Gastroesophageal sphincter (tissue), 4 donors: ENCODE measurements at regions not wholly inside any gene's neighbourhood (a gene's known extent, or its start where the extent isn't known, plus 50 kb on each side); places are given as distances from the start of the nearest gene placed in this dataset.

Experiments used
- ATAC-seq: fragments of 150-250 bp; one replicate; pipeline ENCODE4 v1.9.1; 2016; ENCODE audit warnings: mild to moderate bottlenecking, moderate library complexity
- H3K27ac ChIP-seq, 4 donors: fragments of 200-600 bp; sonication (generic) in 3 of 4; 1 replicate in 3 of 4; 2 replicates in 1 of 4; pipeline ENCODE4 v1.5.1; 2016 to 2019
- H3K27me3 ChIP-seq: fragments of 200-600 bp; sonication (generic); one replicate; pipeline ENCODE4 v1.5.1; 2019
- H3K36me3 ChIP-seq, 2 donors: fragments of 200-600 bp; sonication (generic); one replicate each; pipeline ENCODE4 v1.5.1; 2019; ENCODE audit warnings: control low read depth in 1 of 2
- H3K4me1 ChIP-seq, 3 donors: fragments of 200-600 bp; sonication (generic); 1 replicate in 2 of 3; 2 replicates in 1 of 3; pipeline ENCODE4 v1.5.1; 2016 to 2019; ENCODE audit warnings: control low read depth in 2 of 3
- H3K4me3 ChIP-seq, 2 donors: fragments of 200-600 bp; sonication (generic); one replicate each; pipeline ENCODE4 v1.5.1; 2019; ENCODE audit warnings: mild to moderate bottlenecking in 1 of 2, moderate library complexity in 1 of 2
- H3K9me3 ChIP-seq, 3 donors: fragments of 200-600 bp; sonication (generic); one replicate each; pipeline ENCODE4 v1.5.1; 2017 to 2019; ENCODE audit warnings: control low read depth in 2 of 3
- CTCF ChIP-seq, 4 experiments: fragments of 200-600 bp in 2 of 4; fragments of 450-650 bp in 2 of 4; sonication (generic) in 1 of 4; IDR thresholded peaks; one replicate each; pipeline ENCODE4 v1.5.1; 2017 to 2019; ENCODE audit warnings: antibody characterized with exemption in 4 of 4, mild to moderate bottlenecking in 2 of 4, moderate library complexity in 2 of 4
- EP300 ChIP-seq: sonication (generic); formaldehyde crosslinking; IDR thresholded peaks from one replicate; pipeline ENCODE4 v1.6.1; 2017; ENCODE audit warnings: antibody characterized with exemption, mild to moderate bottlenecking
- POLR2A ChIP-seq, 2 donors: fragments of 450-650 bp; IDR thresholded peaks; one replicate each; pipeline ENCODE4 v1.6.1; 2017; ENCODE audit warnings: antibody characterized with exemption in 2 of 2, mild to moderate bottlenecking in 2 of 2, moderate library complexity in 1 of 2
- POLR2AphosphoS5 ChIP-seq: sonication (generic); formaldehyde crosslinking; IDR thresholded peaks from one replicate; pipeline ENCODE4 v1.6.1; 2017; ENCODE audit warnings: antibody characterized with exemption
- WGBS, 2 donors: methylation state at CpG; one replicate each; pipeline ENCODE4 v1.1.5; 2018; ENCODE audit warnings: low coverage in 1 of 2; 5-methylcytosine and 5-hydroxymethylcytosine counted together

- no peak for TF ChIP-seq POLR2A (IDR thresholded peaks at IDR 0.05)
- TF ChIP-seq CTCF (IDR thresholded peaks at IDR 0.05): no peak
- TF ChIP-seq POLR2AphosphoS5: no peak
- TF ChIP-seq EP300: no peak
- Histone ChIP-seq H3K27me3 (no peaks in the 10 kb centered on the region), H3K4me1 (no peaks in the 10 kb centered on the region), H3K4me3 (no peak overlapping the region), H3K27ac (no peak overlapping the region), H3K9me3 (no peaks in the 10 kb centered on the region), H3K36me3 (no peaks in the 10 kb centered on the region)
- 71 to 79% methylated on average over 6 to 8 of the region's 8 CpGs for WGBS, 2 donors
- ATAC-seq: no peak
Observed at GRCh38 chr5:130529511-130530485, 625.5 kb downstream of the CHSY3 start.

GRCh38 chr5:130529111-130529510, 624.8 kb downstream of the CHSY3 start:
- ATAC-seq: no peak
- H3K4me1 ChIP-seq: no peaks in the 10 kb centered on the region
- no peak for TF ChIP-seq CTCF (IDR thresholded peaks at IDR 0.05)
- TF ChIP-seq POLR2A (IDR thresholded peaks at IDR 0.05): no peak
- no peak for TF ChIP-seq POLR2AphosphoS5
- no peak for TF ChIP-seq EP300
- no peak overlapping the region for H3K4me3 ChIP-seq
- no CpG with 5 or more reads among the region's 1 CpG for WGBS, 2 donors
- H3K27ac ChIP-seq: no peak overlapping the region
- no peaks in the 10 kb centered on the region for H3K9me3 ChIP-seq
- H3K27me3 ChIP-seq: no peaks in the 10 kb centered on the region
- H3K36me3 ChIP-seq: no peaks in the 10 kb centered on the region

- Histone ChIP-seq H3K9me3 (no peaks in the 10 kb centered on the region), H3K27me3 (no peaks in the 10 kb centered on the region), H3K36me3 (no peaks in the 10 kb centered on the region), H3K4me1 (no peaks in the 10 kb centered on the region), H3K27ac (no peak overlapping the region), H3K4me3 (no peak overlapping the region)
- TF ChIP-seq CTCF (IDR thresholded peaks at IDR 0.05): no peak
- TF ChIP-seq POLR2AphosphoS5: no peak
- TF ChIP-seq EP300: no peak
- no peak for TF ChIP-seq POLR2A (IDR thresholded peaks at IDR 0.05)
- ATAC-seq: no peak
Observed at GRCh38 chr5:130528474-130528873, 624.2 kb downstream of the CHSY3 start.

- Histone ChIP-seq H3K4me3 (no peak overlapping the region), H3K4me1 (no peaks in the 10 kb centered on the region), H3K27ac (no peak overlapping the region), H3K9me3 (no peaks in the 10 kb centered on the region), H3K36me3 (no peaks in the 10 kb centered on the region), H3K27me3 (no peaks in the 10 kb centered on the region)
- WGBS, 2 donors: 66 to 88% methylated on average over 3 of the region's 3 CpGs
- TF ChIP-seq CTCF (IDR thresholded peaks at IDR 0.05) (no peak), POLR2AphosphoS5 (no peak), POLR2A (IDR thresholded peaks at IDR 0.05) (no peak), EP300 (no peak)
- ATAC-seq: no peak
Observed at GRCh38 chr5:130526708-130527107, 622.4 kb downstream of the CHSY3 start.

- H3K27me3 ChIP-seq: no peaks in the 10 kb centered on the region
- peaks cover 0 to 36% (median 0%) of the 10 kb centered on the region in 3 donors for H3K9me3 ChIP-seq
- no peak overlapping the region for H3K4me3 ChIP-seq
- WGBS, 2 donors: 53 to 67% methylated on average over 1 of the region's 1 CpG
- ATAC-seq: no peak
- no peak for TF ChIP-seq POLR2AphosphoS5
- no peak for TF ChIP-seq EP300
- TF ChIP-seq CTCF (IDR thresholded peaks at IDR 0.05): no peak
- TF ChIP-seq POLR2A (IDR thresholded peaks at IDR 0.05): no peak
- H3K4me1 ChIP-seq: no peaks in the 10 kb centered on the region
- no peak overlapping the region for H3K27ac ChIP-seq
- H3K36me3 ChIP-seq: no peaks in the 10 kb centered on the region
Observed at GRCh38 chr5:130520211-130520610, 615.9 kb downstream of the CHSY3 start.
